Duodenal mucosa (tissue), 2 donors: ENCODE measurements at regions not wholly inside any gene's neighbourhood (a gene's known extent, or its start where the extent isn't known, plus 50 kb on each side); places are given as distances from the start of the nearest gene placed in this dataset.

Experiments used
- H3K27ac ChIP-seq: one replicate; pipeline ENCODE4 v1.7.0; 2013; ENCODE audit warnings: low read depth, low read length
- H3K27me3 ChIP-seq, 2 donors: one replicate each; pipeline ENCODE4 v1.7.0; 2013; ENCODE audit warnings: low read length in 2 of 2, control low read depth in 1 of 2; ENCODE audit not compliant: insufficient read depth in 2 of 2, control insufficient read depth in 1 of 2
- H3K36me3 ChIP-seq, 2 donors: one replicate each; pipeline ENCODE4 v1.7.0; 2013; ENCODE audit warnings: low read length in 2 of 2, control low read depth in 1 of 2; ENCODE audit not compliant: insufficient read depth in 2 of 2, control insufficient read depth in 1 of 2
- H3K4me1 ChIP-seq, 2 donors: one replicate each; pipeline ENCODE4 v1.7.0; 2013; ENCODE audit warnings: low read length in 2 of 2, control low read depth in 1 of 2; ENCODE audit not compliant: insufficient read depth in 2 of 2, control insufficient read depth in 1 of 2
- H3K4me3 ChIP-seq, 2 donors: one replicate each; pipeline ENCODE4 v1.7.0; 2013; ENCODE audit warnings: low read length in 2 of 2, low read depth in 1 of 2
- H3K9ac ChIP-seq, 2 donors: one replicate each; pipeline ENCODE4 v1.7.0; 2013; ENCODE audit warnings: low read length in 2 of 2, low read depth in 1 of 2
- H3K9me3 ChIP-seq, 2 donors: one replicate each; pipeline ENCODE4 v1.7.0; 2013; ENCODE audit warnings: low read length in 2 of 2, control low read depth in 1 of 2; ENCODE audit not compliant: control insufficient read depth in 1 of 2

DNA sequence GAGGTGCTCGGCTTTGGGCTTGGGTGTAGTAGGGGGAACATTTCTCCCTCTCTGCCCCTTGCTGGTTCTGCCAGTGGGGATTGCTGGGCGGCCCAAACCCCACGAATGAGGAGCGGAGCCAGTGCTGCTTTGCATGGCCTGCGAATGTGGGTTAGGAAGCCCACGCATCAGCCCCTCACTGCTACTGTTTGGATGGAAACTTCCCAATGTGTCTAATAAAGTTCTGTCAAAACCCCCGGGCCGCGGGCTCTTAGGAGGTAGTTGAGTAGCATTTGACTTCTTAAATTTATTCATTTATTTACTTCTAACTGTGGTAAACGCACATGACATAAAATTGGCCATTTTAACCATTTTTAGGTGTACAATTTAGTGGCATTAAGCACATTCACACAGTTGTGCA is 161.3 kb upstream of the FHL2 start:
- no peak overlapping the region for H3K4me3 ChIP-seq
- H3K27me3 ChIP-seq = peaks cover 0 to 6% of the 10 kb centered on the region in 2 donors
- H3K4me1 ChIP-seq = no peaks in the 10 kb centered on the region
- no peaks in the 10 kb centered on the region for H3K9me3 ChIP-seq
- H3K9ac ChIP-seq = no peak overlapping the region
- no peaks in the 10 kb centered on the region for H3K36me3 ChIP-seq
- no peak overlapping the region for H3K27ac ChIP-seq

DNA sequence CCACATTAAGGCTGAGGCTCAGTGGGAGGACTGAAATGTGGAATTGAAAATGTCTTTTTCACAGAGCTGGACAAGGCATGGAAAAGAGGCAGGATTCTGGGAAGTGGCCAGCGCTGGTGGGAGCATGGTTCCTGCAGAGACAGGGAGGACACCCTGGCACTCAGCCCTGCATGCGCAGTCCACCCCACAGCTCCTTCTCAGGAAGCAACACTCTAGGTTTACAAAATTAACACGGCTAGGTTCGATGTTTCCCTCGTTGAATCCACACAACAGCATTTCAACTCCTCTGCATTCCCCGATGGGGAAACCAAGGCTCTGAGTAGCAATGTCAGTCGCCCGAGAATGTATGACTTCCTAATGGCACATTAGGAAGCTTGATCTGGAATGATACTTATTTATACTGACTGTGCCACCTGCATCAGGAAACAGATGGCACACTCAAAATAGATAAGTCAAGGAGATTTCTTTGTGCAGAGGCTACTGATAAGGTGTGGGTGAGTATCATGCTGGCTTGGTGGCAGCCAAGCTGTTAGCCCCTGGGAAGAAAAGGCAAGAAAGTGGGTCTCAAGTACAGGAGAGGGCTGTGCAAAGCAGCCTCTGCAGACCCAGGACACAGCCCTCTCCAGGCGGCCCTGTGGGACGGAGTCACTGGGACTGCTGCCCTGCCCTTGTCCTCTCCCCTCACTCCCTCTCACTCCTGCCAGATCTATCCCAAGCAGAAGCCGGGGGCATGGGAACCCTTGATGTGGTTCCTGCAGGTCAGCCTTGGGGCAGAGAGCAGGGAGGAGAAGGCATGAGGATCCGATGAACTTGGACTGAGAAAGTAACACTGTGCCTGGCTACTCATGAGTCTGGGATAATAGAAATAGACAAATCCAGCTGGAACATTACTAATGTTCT is 158.4 kb upstream of the FHL2 start:
- Histone ChIP-seq H3K36me3 (no peaks in the 10 kb centered on the region), H3K9me3 (no peaks in the 10 kb centered on the region), H3K27ac (no peak overlapping the region), H3K4me1 (no peaks in the 10 kb centered on the region), H3K4me3 (no peak overlapping the region), H3K27me3 (peaks cover 0 to 9% of the 10 kb centered on the region in 2 donors), H3K9ac (no peak overlapping the region)

DNA sequence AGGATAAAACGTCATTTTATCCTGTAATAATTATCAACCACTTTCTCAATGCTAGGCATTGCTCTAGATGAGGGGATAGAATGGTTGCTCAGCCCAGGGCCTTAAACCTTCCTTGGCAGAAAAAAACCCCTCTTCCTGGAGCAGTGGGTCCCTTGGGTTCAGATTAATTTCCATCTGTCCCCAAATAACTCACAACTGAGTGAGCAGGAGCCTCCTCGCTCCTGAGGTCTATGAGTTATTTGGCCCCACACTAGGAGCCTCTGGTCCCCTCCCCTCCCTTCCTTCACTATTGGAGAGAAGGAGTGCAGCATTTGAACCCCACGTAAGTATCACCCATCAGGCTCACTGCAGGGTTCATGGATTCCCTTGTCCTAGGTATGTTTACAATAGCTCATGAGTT is 157.5 kb upstream of the FHL2 start:
- Histone ChIP-seq H3K4me1 (no peaks in the 10 kb centered on the region), H3K36me3 (no peaks in the 10 kb centered on the region), H3K27me3 (peaks cover 0 to 9% of the 10 kb centered on the region in 2 donors), H3K9me3 (no peaks in the 10 kb centered on the region), H3K4me3 (no peak overlapping the region), H3K27ac (no peak overlapping the region), H3K9ac (no peak overlapping the region)

DNA sequence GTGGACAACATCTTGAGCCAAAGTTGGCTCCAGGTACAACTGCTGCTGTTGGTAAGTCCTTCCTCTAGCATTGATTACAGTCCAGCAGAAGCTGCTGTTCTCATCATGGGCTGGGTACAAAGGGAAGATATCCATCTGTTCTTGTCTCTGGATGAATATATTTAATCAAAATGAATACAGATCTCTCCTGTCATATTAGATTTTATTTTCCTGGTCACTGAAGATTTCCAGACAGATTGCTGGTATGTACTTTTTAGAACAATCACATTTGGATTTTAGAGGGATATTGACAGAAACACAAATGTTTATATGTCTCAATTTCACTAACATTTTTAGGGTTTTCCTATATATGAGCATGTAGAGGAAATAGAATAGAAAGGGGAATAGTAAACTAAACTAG is 155.4 kb upstream of the FHL2 start:
- Histone ChIP-seq H3K9ac (no peak overlapping the region), H3K27ac (no peak overlapping the region), H3K4me1 (no peaks in the 10 kb centered on the region), H3K9me3 (no peaks in the 10 kb centered on the region), H3K36me3 (no peaks in the 10 kb centered on the region), H3K27me3 (peaks cover 0 to 9% of the 10 kb centered on the region in 2 donors), H3K4me3 (no peak overlapping the region)

DNA sequence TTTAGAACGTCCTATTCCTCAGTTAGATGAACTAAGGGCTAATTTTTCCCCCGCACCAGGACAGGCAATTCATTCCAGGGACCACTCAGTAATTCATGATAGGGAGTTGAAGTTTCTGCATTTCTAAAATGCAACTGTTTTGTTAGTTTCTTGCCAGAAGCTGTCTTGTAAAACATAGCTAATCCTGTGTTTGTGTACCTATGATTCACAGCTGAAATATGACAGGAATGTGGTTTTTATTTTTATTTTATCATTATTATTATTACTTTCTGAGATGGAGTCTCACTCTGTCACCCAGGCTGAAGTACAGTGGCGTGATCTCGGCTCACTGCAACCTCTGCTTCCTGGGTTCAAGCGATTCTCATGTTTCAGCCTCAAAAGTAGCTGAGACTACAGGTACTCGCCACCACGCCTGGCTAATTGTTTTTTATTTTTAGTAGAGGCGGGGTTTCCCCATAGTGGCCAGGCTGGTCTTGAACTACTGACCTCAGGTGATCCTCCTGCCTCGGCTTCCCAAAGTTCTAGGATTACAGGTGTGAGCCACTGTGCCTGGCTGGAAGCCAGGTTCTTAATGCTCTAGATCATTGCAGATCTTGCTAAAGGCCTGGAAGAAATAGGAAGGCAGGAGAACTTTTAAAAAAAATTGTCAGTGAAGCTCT is 154.8 kb upstream of the FHL2 start:
- H3K27ac ChIP-seq = no peak overlapping the region
- peaks cover 0 to 9% of the 10 kb centered on the region in 2 donors for H3K27me3 ChIP-seq
- H3K9ac ChIP-seq = no peak overlapping the region
- no peaks in the 10 kb centered on the region for H3K9me3 ChIP-seq
- H3K36me3 ChIP-seq = no peaks in the 10 kb centered on the region
- H3K4me3 ChIP-seq = no peak overlapping the region
- H3K4me1 ChIP-seq = no peaks in the 10 kb centered on the region

DNA sequence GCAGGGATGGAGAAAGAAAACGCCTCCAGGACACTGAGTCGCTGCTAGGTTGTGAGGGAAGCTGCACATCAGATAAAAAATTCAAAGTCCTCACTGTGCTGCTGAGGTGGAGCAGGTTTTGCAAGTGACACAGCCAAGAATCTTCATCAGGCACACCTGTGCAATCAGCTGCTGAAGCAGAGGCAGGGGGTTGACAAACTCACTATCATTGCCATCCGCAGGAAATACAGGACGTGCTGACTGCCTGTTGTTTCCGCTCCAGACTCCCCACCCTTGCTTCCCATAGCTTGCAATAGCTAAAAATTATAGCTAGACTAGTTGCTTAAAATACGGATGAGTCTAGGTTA is 147.8 kb upstream of the FHL2 start:
- no peaks in the 10 kb centered on the region for H3K27me3 ChIP-seq
- no peaks in the 10 kb centered on the region for H3K36me3 ChIP-seq
- no peak overlapping the region for H3K9ac ChIP-seq
- no peaks in the 10 kb centered on the region for H3K9me3 ChIP-seq
- H3K27ac ChIP-seq = no peak overlapping the region
- H3K4me1 ChIP-seq = peaks cover 0 to 5% of the 10 kb centered on the region in 2 donors
- H3K4me3 ChIP-seq = no peak overlapping the region

DNA sequence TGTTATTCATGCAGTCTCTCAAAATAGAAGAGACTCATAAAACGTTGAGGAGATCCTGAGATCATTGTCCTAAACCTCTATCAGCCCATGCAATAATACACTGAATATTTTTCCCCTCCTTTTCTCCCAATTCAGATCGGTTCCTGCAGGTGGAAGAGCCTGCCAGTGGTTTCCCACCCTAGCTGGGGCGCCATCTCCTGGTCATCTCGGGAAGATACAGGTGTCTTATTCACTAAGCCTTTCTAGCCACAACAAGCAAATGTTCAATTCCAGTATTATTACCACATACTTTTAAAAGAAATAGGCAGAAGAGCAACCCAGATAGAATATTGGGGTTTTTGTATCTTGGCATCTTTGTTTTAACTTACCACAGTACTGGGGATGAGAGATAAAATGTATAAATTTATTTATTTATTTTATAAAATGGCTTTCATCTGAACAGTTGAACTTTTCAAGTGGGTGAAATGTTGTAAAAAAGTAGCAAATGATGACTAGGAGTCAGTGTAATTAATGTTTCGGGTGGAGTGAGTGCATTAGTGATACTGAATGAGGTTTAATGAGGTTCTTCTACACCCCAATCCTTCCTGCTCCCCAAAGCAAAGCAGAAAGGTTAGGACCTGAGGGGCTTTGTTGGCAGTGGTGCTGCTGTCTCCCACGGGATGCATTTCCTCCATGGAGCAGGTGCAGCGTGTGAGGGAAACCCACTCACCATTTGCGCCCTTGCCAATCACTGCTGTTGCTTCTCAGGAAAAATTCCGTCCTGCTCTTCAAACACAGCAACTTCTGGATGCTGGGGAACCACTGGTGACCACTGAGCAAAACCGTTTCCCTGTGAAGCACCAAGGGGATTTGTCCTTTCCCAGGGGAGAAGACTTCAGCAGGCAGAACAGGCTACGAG is 147.1 kb upstream of the FHL2 start:
- Histone ChIP-seq H3K36me3 (no peaks in the 10 kb centered on the region), H3K27ac (no peak overlapping the region), H3K4me3 (no peak overlapping the region), H3K9me3 (no peaks in the 10 kb centered on the region), H3K4me1 (peaks cover 0 to 5% of the 10 kb centered on the region in 2 donors), H3K9ac (no peak overlapping the region), H3K27me3 (no peaks in the 10 kb centered on the region)

DNA sequence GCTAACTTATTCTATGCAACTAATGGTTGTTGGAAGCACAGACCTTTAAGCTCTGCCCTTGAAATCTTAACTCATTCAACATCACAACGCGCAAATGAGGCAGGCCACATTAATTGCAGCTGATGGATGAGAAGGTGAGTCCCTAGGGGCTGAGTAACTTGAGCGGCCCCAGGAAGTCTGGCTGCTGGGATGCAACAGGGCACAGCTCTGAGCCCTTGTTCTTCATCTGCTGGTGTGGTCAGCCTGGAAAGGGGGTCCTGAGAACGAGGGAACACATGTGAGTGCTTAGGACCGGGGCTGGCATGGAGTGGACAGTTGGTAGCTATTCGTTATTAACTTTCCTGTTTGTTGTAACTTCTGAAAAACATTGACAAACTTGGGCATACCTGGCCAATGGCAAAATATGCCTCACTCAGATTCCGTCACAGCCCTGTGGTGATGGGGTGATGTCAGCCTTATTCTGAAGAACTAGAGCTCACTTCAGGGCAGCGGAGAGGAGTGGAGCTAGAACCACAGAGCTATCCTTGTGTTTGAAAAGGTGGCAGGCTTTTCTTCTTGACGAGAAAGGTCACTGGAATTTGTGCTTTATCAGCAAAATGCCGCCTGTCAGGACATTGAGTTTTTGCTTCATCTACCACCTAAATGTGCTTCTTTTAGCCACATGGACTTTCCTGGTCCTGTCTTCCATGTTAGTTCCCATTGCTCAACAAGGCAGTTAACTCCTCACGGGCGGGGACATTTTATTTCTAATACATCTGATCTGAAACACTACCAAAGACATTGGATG is 145.9 kb upstream of the FHL2 start:
- H3K9me3 ChIP-seq = no peaks in the 10 kb centered on the region
- H3K27me3 ChIP-seq = no peaks in the 10 kb centered on the region
- H3K36me3 ChIP-seq = no peaks in the 10 kb centered on the region
- peaks cover 0 to 5% of the 10 kb centered on the region in 2 donors for H3K4me1 ChIP-seq
- H3K9ac ChIP-seq = no peak overlapping the region
- H3K4me3 ChIP-seq = no peak overlapping the region
- no peak overlapping the region for H3K27ac ChIP-seq

DNA sequence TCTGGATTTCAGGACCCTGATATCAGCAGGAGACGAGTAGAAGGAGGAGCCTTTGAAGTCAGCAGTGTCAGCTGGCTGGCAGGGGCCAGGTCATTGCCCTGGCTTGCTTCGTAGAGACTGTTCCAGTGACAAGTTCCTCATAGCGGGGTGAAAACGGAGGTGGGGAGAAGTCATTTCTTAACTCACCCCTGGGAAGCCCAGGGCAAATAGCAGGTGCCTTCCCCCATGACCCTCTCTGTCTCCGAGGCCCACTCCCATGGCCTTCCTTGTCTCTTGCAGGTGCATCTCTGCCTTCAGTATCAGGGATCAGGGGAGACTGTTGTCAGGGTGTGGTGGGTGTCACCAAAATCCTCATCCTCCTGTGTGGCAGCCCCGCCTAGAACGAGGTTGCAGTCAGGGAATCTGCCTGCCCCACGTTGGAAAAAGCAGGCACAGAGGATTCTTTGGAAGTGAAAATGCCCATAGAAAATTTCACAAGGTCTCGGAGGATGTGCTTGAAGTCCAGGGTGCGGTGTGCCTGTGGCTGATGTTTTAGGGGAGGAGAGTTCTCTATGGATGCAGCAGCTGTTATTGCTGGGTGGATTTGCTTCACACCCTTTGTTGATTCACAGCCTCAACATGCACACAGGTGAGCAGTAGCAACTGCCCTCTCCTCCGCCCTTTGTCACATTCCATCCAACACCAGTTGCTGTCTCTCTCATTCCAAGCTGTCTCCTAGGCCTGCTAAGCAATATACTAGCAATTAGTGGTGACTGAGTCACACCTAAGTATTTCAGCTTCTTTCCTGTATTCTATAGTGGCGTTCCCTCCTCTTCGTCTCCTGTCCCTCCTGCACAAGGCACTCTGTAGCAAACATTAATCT is 142.6 kb upstream of the FHL2 start:
- Histone ChIP-seq H3K4me1 (peaks cover 0 to 4% of the 10 kb centered on the region in 2 donors), H3K9ac (no peak overlapping the region)

More for the DNA sequence above, 142.6 kb upstream of the FHL2 start:
- H3K36me3 ChIP-seq = no peaks in the 10 kb centered on the region
- H3K27ac ChIP-seq = no peak overlapping the region
- no peak overlapping the region for H3K4me3 ChIP-seq
- H3K9me3 ChIP-seq = no peaks in the 10 kb centered on the region
- peaks cover 0 to 4% of the 10 kb centered on the region in 2 donors for H3K27me3 ChIP-seq
